OCI-LY7 (cell line): ENCODE measurements at regions not wholly inside any gene's neighbourhood (a gene's known extent, or its start where the extent isn't known, plus 50 kb on each side); places are given as distances from the start of the nearest gene placed in this dataset.

ENCODE experiments used
- EZH2phosphoT487 ChIP-seq: fragments of 200-600 bp; sonication (generic); IDR thresholded peaks from 2 replicates; pipeline ENCODE4 v1.6.1; 2018; ENCODE audit warnings: low read depth, borderline replicate concordance, mild to moderate bottlenecking, mixed run types, antibody characterized with exemption, low read length, moderate library complexity, mixed read lengths
- TF ChIP-seq, protein P1 (sequence below): fragments of 200-600 bp; sonication (generic); conservative IDR thresholded peaks from 2 replicates; pipeline ENCODE4 v1.5.1; 2014; ENCODE audit warnings: mild to moderate bottlenecking, antibody characterized with exemption, low read length, moderate library complexity, mixed read lengths

DNA sequence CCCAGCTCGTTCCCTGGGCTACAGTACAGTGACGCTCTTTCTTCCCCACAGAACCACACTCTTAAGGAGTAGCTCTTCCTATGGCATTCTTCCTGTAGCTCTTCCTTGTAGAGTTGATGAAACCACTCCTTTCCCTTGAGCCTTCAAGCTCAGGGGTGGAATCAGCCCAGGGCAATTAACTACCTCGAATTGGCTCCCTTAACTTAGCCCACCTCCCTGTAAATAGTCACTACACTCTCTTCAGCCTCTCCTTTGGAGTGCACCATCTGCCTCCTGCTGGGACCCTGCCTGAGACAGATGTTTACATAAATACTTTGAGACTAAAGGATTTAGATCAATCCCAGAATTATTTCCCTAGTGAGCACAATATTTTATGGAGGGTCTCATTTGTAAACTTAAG lies 537.8 kb upstream of the AUTS2 start:
- TF ChIP-seq, protein P1, sequence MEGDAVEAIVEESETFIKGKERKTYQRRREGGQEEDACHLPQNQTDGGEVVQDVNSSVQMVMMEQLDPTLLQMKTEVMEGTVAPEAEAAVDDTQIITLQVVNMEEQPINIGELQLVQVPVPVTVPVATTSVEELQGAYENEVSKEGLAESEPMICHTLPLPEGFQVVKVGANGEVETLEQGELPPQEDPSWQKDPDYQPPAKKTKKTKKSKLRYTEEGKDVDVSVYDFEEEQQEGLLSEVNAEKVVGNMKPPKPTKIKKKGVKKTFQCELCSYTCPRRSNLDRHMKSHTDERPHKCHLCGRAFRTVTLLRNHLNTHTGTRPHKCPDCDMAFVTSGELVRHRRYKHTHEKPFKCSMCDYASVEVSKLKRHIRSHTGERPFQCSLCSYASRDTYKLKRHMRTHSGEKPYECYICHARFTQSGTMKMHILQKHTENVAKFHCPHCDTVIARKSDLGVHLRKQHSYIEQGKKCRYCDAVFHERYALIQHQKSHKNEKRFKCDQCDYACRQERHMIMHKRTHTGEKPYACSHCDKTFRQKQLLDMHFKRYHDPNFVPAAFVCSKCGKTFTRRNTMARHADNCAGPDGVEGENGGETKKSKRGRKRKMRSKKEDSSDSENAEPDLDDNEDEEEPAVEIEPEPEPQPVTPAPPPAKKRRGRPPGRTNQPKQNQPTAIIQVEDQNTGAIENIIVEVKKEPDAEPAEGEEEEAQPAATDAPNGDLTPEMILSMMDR = no peak
- no peak for TF ChIP-seq EZH2phosphoT487
